GM19023 (cell line): ENCODE measurements at regions not wholly inside any gene's neighbourhood (a gene's known extent, or its start where the extent isn't known, plus 50 kb on each side); places are given as distances from the start of the nearest gene placed in this dataset.
"Not testable (repeated sequence)": the region's sequence is repeated elsewhere in the genome, so short reads cannot be mapped to it uniquely, and the experiment has no call there.

Experiments used
- ATAC-seq: cut with Tn5 transposase; IDR thresholded peaks from one replicate; pipeline ENCODE4 v1.9.1; 2021; ENCODE audit warnings: mild to moderate bottlenecking, moderate library complexity; ENCODE audit not compliant: unreplicated experiment

GRCh38 chr12:58673021-58673420, 247.3 kb downstream of the LRIG3 start:
- no peak for ATAC-seq

- ATAC-seq: not testable (repeated sequence)
Measured at GRCh38 chr12:58677833-58678232, 242.5 kb downstream of the LRIG3 start.

- no peak for ATAC-seq
Measured at GRCh38 chr12:58678753-58679152, 241.6 kb downstream of the LRIG3 start.

GRCh38 chr12:58681730-58682129, 238.6 kb downstream of the LRIG3 start:
- no peak for ATAC-seq

- ATAC-seq: no peak
Measured at GRCh38 chr12:58695263-58695662, 225.0 kb downstream of the LRIG3 start.

- ATAC-seq: no peak
Measured at GRCh38 chr12:58701536-58701935, 218.8 kb downstream of the LRIG3 start.

- ATAC-seq: no peak
Measured at GRCh38 chr12:58703866-58704265, 216.4 kb downstream of the LRIG3 start.

GRCh38 chr12:58704770-58705169, 215.5 kb downstream of the LRIG3 start:
- not testable (repeated sequence) for ATAC-seq

- no peak for ATAC-seq
Measured at GRCh38 chr12:58710901-58711300, 209.4 kb downstream of the LRIG3 start.

GRCh38 chr12:58711974-58712373, 208.3 kb downstream of the LRIG3 start:
- ATAC-seq: no peak

- no peak for ATAC-seq
Measured at GRCh38 chr12:58712976-58713375, 207.3 kb downstream of the LRIG3 start.

GRCh38 chr12:58719161-58719560, 201.1 kb downstream of the LRIG3 start:
- ATAC-seq: no peak

GRCh38 chr12:58720421-58720820, 199.9 kb downstream of the LRIG3 start:
- no peak for ATAC-seq

GRCh38 chr12:58725400-58726105, 194.8 kb downstream of the LRIG3 start:
- ATAC-seq: no peak

- ATAC-seq: no peak
Measured at GRCh38 chr12:58727521-58727920, 192.8 kb downstream of the LRIG3 start.

GRCh38 chr12:58728397-58728796, 191.9 kb downstream of the LRIG3 start:
- no peak for ATAC-seq

GRCh38 chr12:58731096-58731495, 189.2 kb downstream of the LRIG3 start:
- ATAC-seq: no peak

- ATAC-seq: no peak
Measured at GRCh38 chr12:58732894-58733293, 187.4 kb downstream of the LRIG3 start.

GRCh38 chr12:58741226-58741625, 179.1 kb downstream of the LRIG3 start:
- no peak for ATAC-seq

- no peak for ATAC-seq
Measured at GRCh38 chr12:58745348-58746125, 174.8 kb downstream of the LRIG3 start.

GRCh38 chr12:58747533-58747932, 172.8 kb downstream of the LRIG3 start:
- ATAC-seq: no peak

- ATAC-seq: no peak
Measured at GRCh38 chr12:58750484-58750883, 169.8 kb downstream of the LRIG3 start.
